Endodermal cell (in vitro differentiated cells): ENCODE measurements at regions not wholly inside any gene's neighbourhood (a gene's known extent, or its start where the extent isn't known, plus 50 kb on each side); places are given as distances from the start of the nearest gene placed in this dataset.

Source experiments
- DNase-seq: peaks from one replicate; pipeline ENCODE4 v3.0.0-alpha.2; 2017
- H3K27ac ChIP-seq: 2 replicates; pipeline ENCODE4 v1.5.1; 2013; ENCODE audit warnings: mild to moderate bottlenecking, low read depth, low read length, moderate library complexity
- H3K27me3 ChIP-seq: 2 replicates; pipeline ENCODE4 v1.6.1; 2013; ENCODE audit warnings: mild to moderate bottlenecking, low read length, moderate library complexity; ENCODE audit not compliant: insufficient read depth, control insufficient read depth, poor library complexity, severe bottlenecking
- H3K36me3 ChIP-seq: 2 replicates; pipeline ENCODE4 v1.7.0; 2013; ENCODE audit warnings: mild to moderate bottlenecking, low read length, moderate library complexity; ENCODE audit not compliant: control insufficient read depth, insufficient read depth
- H3K4me1 ChIP-seq: one replicate; pipeline ENCODE4 v1.7.0; 2013; ENCODE audit warnings: low read length; ENCODE audit not compliant: control insufficient read depth, insufficient read depth
- H3K4me3 ChIP-seq: 2 replicates; pipeline ENCODE4 v1.5.1; 2013; ENCODE audit warnings: mild to moderate bottlenecking, low read length, moderate library complexity
- H3K9ac ChIP-seq: 2 replicates; pipeline ENCODE4 v1.6.1; 2013; ENCODE audit warnings: mild to moderate bottlenecking, low read length, moderate library complexity; ENCODE audit not compliant: poor library complexity, severe bottlenecking; ENCODE audit errors: extremely low read depth
- H3K9me3 ChIP-seq: 2 replicates; pipeline ENCODE4 v1.6.1; 2013; ENCODE audit warnings: mild to moderate bottlenecking, low read length, moderate library complexity; ENCODE audit not compliant: control insufficient read depth
- H3K27ac Mint-ChIP-seq: 2 replicates; pipeline ENCODE4 v1.8.0; 2020; ENCODE audit warnings: mixed read lengths
- H3K27me3 Mint-ChIP-seq: 2 replicates; pipeline ENCODE4 v1.8.0; 2021; ENCODE audit warnings: mild to moderate bottlenecking, mixed read lengths; ENCODE audit not compliant: insufficient read depth
- H3K36me3 Mint-ChIP-seq: 2 replicates; pipeline ENCODE4 v1.8.0; 2020; ENCODE audit warnings: low read depth, mixed read lengths
- H3K4me1 Mint-ChIP-seq: 2 replicates; pipeline ENCODE4 v1.8.0; 2020; ENCODE audit warnings: mixed read lengths
- H3K4me3 Mint-ChIP-seq: 2 replicates; pipeline ENCODE4 v1.8.0; 2020; ENCODE audit warnings: mild to moderate bottlenecking, moderate library complexity, mixed read lengths
- H3K9me3 Mint-ChIP-seq: 2 replicates; pipeline ENCODE4 v1.8.0; 2020; ENCODE audit warnings: mild to moderate bottlenecking, mixed read lengths
- CTCF ChIP-seq: fragments of 200-600 bp; sonication (generic); conservative IDR thresholded peaks from 2 replicates; pipeline ENCODE4 v1.5.0; 2021; ENCODE audit warnings: antibody characterized with exemption, mild to moderate bottlenecking
- WGBS, 2 experiments: methylation state at CpG; one replicate each; pipeline versions ENCODE4 v1.1.5 to v1.1.7; 2013; ENCODE audit warnings: missing lambda C conversion rate in 2 of 2, mixed read lengths in 1 of 2; ENCODE audit not compliant: insufficient coverage in 1 of 2, insufficient read length in 1 of 2; 5-methylcytosine and 5-hydroxymethylcytosine counted together

DNA sequence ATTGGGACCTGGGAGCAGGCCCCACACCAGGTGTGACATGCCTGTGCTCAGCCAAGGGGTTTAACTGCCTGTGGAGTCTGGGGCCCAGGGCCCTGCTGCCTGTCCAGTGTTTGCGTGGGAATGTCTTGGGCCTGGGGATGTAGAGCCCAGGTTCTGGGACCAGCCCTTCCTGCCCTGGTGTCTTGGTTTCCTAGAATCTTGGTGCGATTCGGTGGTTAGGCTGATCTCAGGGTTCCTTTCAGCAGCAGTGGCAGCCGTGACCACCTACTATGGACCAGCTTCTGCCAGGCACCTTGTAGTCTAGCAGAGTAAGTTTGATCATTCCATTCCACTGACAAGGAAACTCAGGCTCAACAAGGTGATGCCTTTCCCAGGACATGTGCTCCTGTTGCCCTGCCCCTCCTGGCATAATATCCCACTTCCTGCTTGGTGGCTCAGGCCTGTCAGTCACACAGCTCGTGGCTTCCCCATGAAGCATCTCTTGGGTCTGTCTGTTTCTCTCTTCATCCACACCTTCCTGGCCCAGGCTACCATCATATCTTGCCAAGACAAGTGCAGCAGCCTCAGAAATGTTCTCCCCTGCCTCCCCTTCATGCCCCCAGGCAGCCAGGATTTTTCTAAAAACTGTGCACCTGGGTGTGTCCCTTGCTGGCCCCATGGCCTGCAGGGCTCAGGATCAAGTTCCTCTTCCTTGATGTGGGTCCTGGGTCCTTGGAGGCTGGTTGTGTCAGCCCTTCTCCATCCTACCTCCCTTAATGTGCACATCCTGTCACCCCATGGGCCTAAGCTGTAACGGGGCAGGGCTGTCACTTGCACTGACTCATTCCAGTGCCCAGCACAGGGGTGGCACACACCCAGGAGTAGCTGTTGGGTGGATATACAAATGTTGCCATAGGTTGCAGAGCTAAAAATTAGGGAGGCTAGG, 101.6 kb downstream of the SLC25A47 start:
- H3K36me3 Mint-ChIP-seq = no peaks in the 10 kb centered on the region
- Histone ChIP-seq H3K27ac (no peak overlapping the region), H3K4me1 (peaks cover 20% of the 10 kb centered on the region), H3K4me3 (no peak overlapping the region), H3K9ac (no peak overlapping the region), H3K9me3 (no peaks in the 10 kb centered on the region), H3K27me3 (no peaks in the 10 kb centered on the region), H3K36me3 (no peaks in the 10 kb centered on the region)
- no peaks in the 10 kb centered on the region for H3K27me3 Mint-ChIP-seq
- 90 to 98% methylated on average over 4 to 6 of the region's 6 CpGs for WGBS, 2 experiments
- no peak overlapping the region for H3K4me3 Mint-ChIP-seq
- TF ChIP-seq CTCF = no peak
- peaks cover 29% of the 10 kb centered on the region for H3K4me1 Mint-ChIP-seq
- H3K9me3 Mint-ChIP-seq = no peaks in the 10 kb centered on the region
- DNase-seq = no peak
- no peak overlapping the region for H3K27ac Mint-ChIP-seq

GRCh38 chr14:100425429-100425827, 102.3 kb downstream of the SLC25A47 start:
- H3K36me3 Mint-ChIP-seq = no peaks in the 10 kb centered on the region
- no peak overlapping the region for H3K4me3 Mint-ChIP-seq
- Histone ChIP-seq H3K36me3 (no peaks in the 10 kb centered on the region), H3K27ac (no peak overlapping the region), H3K27me3 (no peaks in the 10 kb centered on the region), H3K9me3 (no peaks in the 10 kb centered on the region), H3K4me1 (peaks cover 20% of the 10 kb centered on the region), H3K4me3 (no peak overlapping the region), H3K9ac (no peak overlapping the region)
- H3K9me3 Mint-ChIP-seq = no peaks in the 10 kb centered on the region
- TF ChIP-seq CTCF = no peak
- peaks cover 29% of the 10 kb centered on the region for H3K4me1 Mint-ChIP-seq
- WGBS, 2 experiments = 34 to 38% methylated on average over 7 of the region's 7 CpGs
- no peaks in the 10 kb centered on the region for H3K27me3 Mint-ChIP-seq
- no peak for DNase-seq
- no peak overlapping the region for H3K27ac Mint-ChIP-seq

DNA sequence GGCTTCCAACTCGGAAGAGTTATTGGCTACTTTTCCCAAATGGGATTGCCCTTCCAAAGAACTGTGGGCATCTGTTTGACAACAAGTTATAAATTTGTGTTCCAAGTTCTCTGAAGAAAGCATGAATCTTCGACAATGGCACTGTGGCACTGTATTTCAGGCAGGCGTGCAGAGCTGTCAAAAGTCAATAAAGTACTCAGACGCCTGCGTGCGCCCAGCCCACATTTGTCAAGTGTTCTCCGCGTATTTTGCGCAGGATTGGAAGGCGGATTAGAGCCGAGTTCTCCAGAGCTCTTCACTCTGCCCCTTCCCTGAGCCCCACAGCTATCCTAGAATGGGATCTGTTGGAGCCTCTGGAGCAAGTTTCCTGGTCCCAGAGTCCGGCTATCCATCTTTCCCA, 103.2 kb downstream of the SLC25A47 start:
- Histone ChIP-seq H3K27ac (no peak overlapping the region), H3K27me3 (no peaks in the 10 kb centered on the region), H3K4me1 (peaks cover 20% of the 10 kb centered on the region), H3K9ac (no peak overlapping the region), H3K9me3 (no peaks in the 10 kb centered on the region), H3K36me3 (no peaks in the 10 kb centered on the region), H3K4me3 (no peak overlapping the region)
- H3K4me1 Mint-ChIP-seq = peaks cover 29% of the 10 kb centered on the region
- WGBS, 2 experiments = 94% methylated on average over 9 to 12 of the region's 12 CpGs
- no peak for TF ChIP-seq CTCF
- H3K27me3 Mint-ChIP-seq = no peaks in the 10 kb centered on the region
- no peak for DNase-seq
- H3K27ac Mint-ChIP-seq = no peak overlapping the region
- H3K4me3 Mint-ChIP-seq = no peak overlapping the region
- H3K9me3 Mint-ChIP-seq = no peaks in the 10 kb centered on the region
- H3K36me3 Mint-ChIP-seq = no peaks in the 10 kb centered on the region
